Esophagus squamous epithelium (tissue), 4 donors: ENCODE measurements at regions not wholly inside any gene's neighbourhood (a gene's known extent, or its start where the extent isn't known, plus 50 kb on each side); places are given as distances from the start of the nearest gene placed in this dataset.

ENCODE experiments used
- POLR2A ChIP-seq, 4 donors: fragments of 450-650 bp; IDR thresholded peaks; one replicate each; pipeline ENCODE4 v1.6.1; 2017; ENCODE audit warnings: antibody characterized with exemption in 4 of 4, mild to moderate bottlenecking in 4 of 4, moderate library complexity in 3 of 4
- TF ChIP-seq, protein P1 (sequence below), 6 experiments: fragments of 450-650 bp in 4 of 6; fragments of 200-600 bp in 2 of 6; sonication (generic) in 2 of 6; IDR thresholded peaks; one replicate each; pipeline ENCODE4 v1.5.1; 2016 to 2019; ENCODE audit warnings: antibody characterized with exemption in 6 of 6, mild to moderate bottlenecking in 4 of 6, moderate library complexity in 4 of 6

DNA sequence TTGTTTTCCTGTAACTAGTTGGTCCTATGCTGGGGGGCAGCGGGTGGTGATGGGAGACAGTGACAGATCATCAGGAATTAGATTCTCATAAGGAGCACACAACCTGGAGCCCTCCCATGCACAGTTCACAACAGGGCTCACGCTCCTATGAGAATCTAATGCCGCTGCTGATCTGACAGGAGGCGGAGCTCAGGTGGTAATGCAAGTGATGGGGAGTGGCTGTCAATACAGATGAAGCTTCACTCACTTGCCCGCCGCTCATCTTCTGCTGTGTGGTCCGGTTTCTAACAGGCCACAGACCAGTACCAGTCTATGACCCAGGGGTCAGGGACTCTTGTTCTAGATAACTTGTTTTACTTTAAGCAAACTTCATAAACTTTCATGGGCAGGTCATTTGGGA lies 205.3 kb upstream of the SLC14A2 start:
- TF ChIP-seq POLR2A (IDR thresholded peaks at IDR 0.05), result no peak
- TF ChIP-seq, protein P1, sequence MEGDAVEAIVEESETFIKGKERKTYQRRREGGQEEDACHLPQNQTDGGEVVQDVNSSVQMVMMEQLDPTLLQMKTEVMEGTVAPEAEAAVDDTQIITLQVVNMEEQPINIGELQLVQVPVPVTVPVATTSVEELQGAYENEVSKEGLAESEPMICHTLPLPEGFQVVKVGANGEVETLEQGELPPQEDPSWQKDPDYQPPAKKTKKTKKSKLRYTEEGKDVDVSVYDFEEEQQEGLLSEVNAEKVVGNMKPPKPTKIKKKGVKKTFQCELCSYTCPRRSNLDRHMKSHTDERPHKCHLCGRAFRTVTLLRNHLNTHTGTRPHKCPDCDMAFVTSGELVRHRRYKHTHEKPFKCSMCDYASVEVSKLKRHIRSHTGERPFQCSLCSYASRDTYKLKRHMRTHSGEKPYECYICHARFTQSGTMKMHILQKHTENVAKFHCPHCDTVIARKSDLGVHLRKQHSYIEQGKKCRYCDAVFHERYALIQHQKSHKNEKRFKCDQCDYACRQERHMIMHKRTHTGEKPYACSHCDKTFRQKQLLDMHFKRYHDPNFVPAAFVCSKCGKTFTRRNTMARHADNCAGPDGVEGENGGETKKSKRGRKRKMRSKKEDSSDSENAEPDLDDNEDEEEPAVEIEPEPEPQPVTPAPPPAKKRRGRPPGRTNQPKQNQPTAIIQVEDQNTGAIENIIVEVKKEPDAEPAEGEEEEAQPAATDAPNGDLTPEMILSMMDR (IDR thresholded peaks at IDR 0.05), result no peak
